ENCODE measurements at regions not wholly inside any gene's neighbourhood (a gene's known extent, or its start where the extent isn't known, plus 50 kb on each side); places are given as distances from the start of the nearest gene placed in this dataset.

GRCh38 chr7:101719123-101719470 is 90.0 kb upstream of the MYL10 start:
- no peaks in the 10 kb centered on the region for H3K9me1 ChIP-seq (replicated peaks; ENCODE audit: control insufficient read depth, extremely low read depth, insufficient read depth, low read length)
- DNase-seq (ENCODE audit: low read depth, low spot score) (no peak), FAIRE-seq (no peak)
- H3K27me3 ChIP-seq (ENCODE audit: control insufficient read depth in 2 of 2, insufficient read depth in 2 of 2, low read length in 2 of 2), result no peaks in the 10 kb centered on the region
- no peaks in the 10 kb centered on the region for H3K9me3 ChIP-seq (replicated peaks; ENCODE audit: control insufficient read depth, insufficient read depth, low read length)
- H4K20me1 ChIP-seq (replicated peaks; ENCODE audit: control insufficient read depth, extremely low read depth, insufficient read depth, low read length), result no peaks in the 10 kb centered on the region
- no peak for TF ChIP-seq GATA2 (IDR thresholded peaks at IDR 0.05; ENCODE audit: insufficient read depth, insufficient read length, low read depth, low read length)
- no peak for TF ChIP-seq MYC (IDR thresholded peaks at IDR 0.05; ENCODE audit: low read depth, low read length)
- TF ChIP-seq JUN (IDR thresholded peaks at IDR 0.05; ENCODE audit: borderline replicate concordance, insufficient read depth, insufficient read length, low read depth), result no peak
- TF ChIP-seq, protein P1, sequence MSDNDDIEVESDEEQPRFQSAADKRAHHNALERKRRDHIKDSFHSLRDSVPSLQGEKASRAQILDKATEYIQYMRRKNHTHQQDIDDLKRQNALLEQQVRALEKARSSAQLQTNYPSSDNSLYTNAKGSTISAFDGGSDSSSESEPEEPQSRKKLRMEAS (IDR thresholded peaks at IDR 0.05; ENCODE audit: insufficient read depth, insufficient read length), result no peak
- TF ChIP-seq CTCF (IDR thresholded peaks at IDR 0.05; ENCODE audit: extremely low read depth in 1 of 2, insufficient read depth in 1 of 2, low read depth in 1 of 2, low read length in 2 of 2), result no peak
- no peak for TF ChIP-seq EZH2 (IDR thresholded peaks at IDR 0.05; ENCODE audit: borderline replicate concordance, low read depth, low read length, severe bottlenecking)
- TF ChIP-seq FOS (IDR thresholded peaks at IDR 0.05; ENCODE audit: borderline replicate concordance, insufficient read depth, low read length), result no peak
- no peak for TF ChIP-seq POLR2A (IDR thresholded peaks at IDR 0.05; ENCODE audit: low read depth, low read length)
- TF ChIP-seq POLR2AphosphoS5 (IDR thresholded peaks at IDR 0.05; ENCODE audit: insufficient read depth, low read depth, low read length), result no peak
- ChIA-PET POLR2A (interaction anchor here (0.6 kb wide), 1 partner anchor 311 kb away, joined by 3 read pairs; no protein-coding TSS in a partner anchor), CTCF (interaction anchor here (0.9 kb wide), 1 partner anchor 9 kb away, joined by 3 read pairs; no protein-coding TSS in a partner anchor)
- no peak overlapping the region for H3K27ac ChIP-seq (ENCODE audit: insufficient read depth, low read depth, low read length)
- no peak overlapping the region for H3K9ac ChIP-seq (replicated peaks; ENCODE audit: extremely low read depth, insufficient read depth, low read length)
- H3K4me2 ChIP-seq (ENCODE audit: insufficient read depth, low read length), result no peak overlapping the region
- dilution Hi-C loops (cut with MboI; ENCODE audit: extremely low pct_ligation_motif_present, low sequenced_read_pairs), result no loop called here
- H3K4me1 ChIP-seq (ENCODE audit: control insufficient read depth, extremely low read depth, insufficient read depth, low read length), result no peaks in the 10 kb centered on the region
- H3K79me2 ChIP-seq (ENCODE audit: control insufficient read depth, insufficient read depth, low read length), result no peaks in the 10 kb centered on the region
- no peak overlapping the region for H2AFZ ChIP-seq (ENCODE audit: low read depth, low read length)
- no peaks in the 10 kb centered on the region for H3K36me3 ChIP-seq (ENCODE audit: control insufficient read depth in 2 of 2, extremely low read depth in 1 of 2, insufficient read depth in 2 of 2, low read length in 2 of 2)
- no TSS peak for BruUV-seq (replicated peaks)
- intact Hi-C loops (cut with micrococcal nuclease), result no loop called here
- H3K4me3 ChIP-seq (replicated peaks in 1 of 3; ENCODE audit: insufficient read depth in 1 of 3, low read depth in 1 of 3, low read length in 3 of 3), result no peak overlapping the region
